ENCODE measurements at regions not wholly inside any gene's neighbourhood (a gene's known extent, or its start where the extent isn't known, plus 50 kb on each side); places are given as distances from the start of the nearest gene placed in this dataset.

- no peaks in the 10 kb centered on the region for H3K9me3 ChIP-seq (ENCODE audit: control insufficient read depth, low read length)
- 93% methylated on average over 2 of the region's 2 CpGs for WGBS, 2 experiments (ENCODE audit: insufficient coverage in 1 of 2, insufficient read length in 1 of 2)
- no peaks in the 10 kb centered on the region for H3K27me3 Mint-ChIP-seq (ENCODE audit: insufficient read depth)
- no peaks in the 10 kb centered on the region for H3K36me3 Mint-ChIP-seq (ENCODE audit: low read depth)
- H3K4me1 Mint-ChIP-seq = no peaks in the 10 kb centered on the region
- no peak overlapping the region for H3K4me3 Mint-ChIP-seq
- H3K4me1 ChIP-seq (ENCODE audit: control insufficient read depth, insufficient read depth, low read length) = no peaks in the 10 kb centered on the region
- no peak for DNase-seq
- H3K9me3 Mint-ChIP-seq = no peaks in the 10 kb centered on the region
- no peak overlapping the region for H3K27ac Mint-ChIP-seq
- H3K9ac ChIP-seq (ENCODE audit: extremely low read depth, low read length, poor library complexity, severe bottlenecking) = no peak overlapping the region
- H3K36me3 ChIP-seq (ENCODE audit: control insufficient read depth, insufficient read depth, low read length) = no peaks in the 10 kb centered on the region
- TF ChIP-seq CTCF (conservative IDR thresholded peaks at IDR 0.05) = no peak
- no peak overlapping the region for H3K4me3 ChIP-seq (ENCODE audit: low read length)
- H3K27ac ChIP-seq (ENCODE audit: low read depth, low read length) = no peak overlapping the region
- no peaks in the 10 kb centered on the region for H3K27me3 ChIP-seq (ENCODE audit: control insufficient read depth, insufficient read depth, low read length, poor library complexity, severe bottlenecking)
These were observed 110.9 kb upstream of the NUDT7 start for GRCh38 chr16:77611386-77611785.

GRCh38 chr16:77612596-77612995, 109.7 kb upstream of the NUDT7 start:
- Histone ChIP-seq H3K9me3 (ENCODE audit: control insufficient read depth, low read length) (no peaks in the 10 kb centered on the region), H3K9ac (ENCODE audit: extremely low read depth, low read length, poor library complexity, severe bottlenecking) (no peak overlapping the region), H3K4me1 (ENCODE audit: control insufficient read depth, insufficient read depth, low read length) (no peaks in the 10 kb centered on the region), H3K36me3 (ENCODE audit: control insufficient read depth, insufficient read depth, low read length) (no peaks in the 10 kb centered on the region), H3K27ac (ENCODE audit: low read depth, low read length) (no peak overlapping the region), H3K27me3 (ENCODE audit: control insufficient read depth, insufficient read depth, low read length, poor library complexity, severe bottlenecking) (no peaks in the 10 kb centered on the region), H3K4me3 (ENCODE audit: low read length) (no peak overlapping the region)
- H3K27ac Mint-ChIP-seq = no peak overlapping the region
- H3K4me1 Mint-ChIP-seq = no peaks in the 10 kb centered on the region
- no peak overlapping the region for H3K4me3 Mint-ChIP-seq
- no peaks in the 10 kb centered on the region for H3K36me3 Mint-ChIP-seq (ENCODE audit: low read depth)
- WGBS, 2 experiments (ENCODE audit: insufficient coverage in 1 of 2, insufficient read length in 1 of 2) = 80 to 100% methylated on average over 1 to 2 of the region's 3 CpGs
- no peak for DNase-seq
- H3K9me3 Mint-ChIP-seq = no peaks in the 10 kb centered on the region
- H3K27me3 Mint-ChIP-seq (ENCODE audit: insufficient read depth) = no peaks in the 10 kb centered on the region
- no peak for TF ChIP-seq CTCF (conservative IDR thresholded peaks at IDR 0.05)

GRCh38 chr16:77613095-77613494, 109.2 kb upstream of the NUDT7 start:
- Histone ChIP-seq H3K27ac (ENCODE audit: low read depth, low read length) (no peak overlapping the region), H3K4me1 (ENCODE audit: control insufficient read depth, insufficient read depth, low read length) (no peaks in the 10 kb centered on the region), H3K9me3 (ENCODE audit: control insufficient read depth, low read length) (no peaks in the 10 kb centered on the region), H3K4me3 (ENCODE audit: low read length) (no peak overlapping the region), H3K36me3 (ENCODE audit: control insufficient read depth, insufficient read depth, low read length) (no peaks in the 10 kb centered on the region), H3K27me3 (ENCODE audit: control insufficient read depth, insufficient read depth, low read length, poor library complexity, severe bottlenecking) (no peaks in the 10 kb centered on the region), H3K9ac (ENCODE audit: extremely low read depth, low read length, poor library complexity, severe bottlenecking) (no peak overlapping the region)
- Mint-ChIP-seq H3K27ac (no peak overlapping the region), H3K4me1 (peaks cover 2% of the 10 kb centered on the region), H3K9me3 (no peaks in the 10 kb centered on the region), H3K4me3 (no peak overlapping the region), H3K27me3 (ENCODE audit: insufficient read depth) (no peaks in the 10 kb centered on the region), H3K36me3 (ENCODE audit: low read depth) (no peaks in the 10 kb centered on the region)
- WGBS, 2 experiments (ENCODE audit: insufficient coverage in 1 of 2, insufficient read length in 1 of 2) = 84 to 92% methylated on average over 2 of the region's 2 CpGs
- TF ChIP-seq CTCF (conservative IDR thresholded peaks at IDR 0.05) = no peak
- no peak for DNase-seq
